ENCODE measurements at regions not wholly inside any gene's neighbourhood (a gene's known extent, or its start where the extent isn't known, plus 50 kb on each side); places are given as distances from the start of the nearest gene placed in this dataset.
"Not testable (repeated sequence)": the region's sequence is repeated elsewhere in the genome, so short reads cannot be mapped to it uniquely, and the experiment has no call there.

DNA sequence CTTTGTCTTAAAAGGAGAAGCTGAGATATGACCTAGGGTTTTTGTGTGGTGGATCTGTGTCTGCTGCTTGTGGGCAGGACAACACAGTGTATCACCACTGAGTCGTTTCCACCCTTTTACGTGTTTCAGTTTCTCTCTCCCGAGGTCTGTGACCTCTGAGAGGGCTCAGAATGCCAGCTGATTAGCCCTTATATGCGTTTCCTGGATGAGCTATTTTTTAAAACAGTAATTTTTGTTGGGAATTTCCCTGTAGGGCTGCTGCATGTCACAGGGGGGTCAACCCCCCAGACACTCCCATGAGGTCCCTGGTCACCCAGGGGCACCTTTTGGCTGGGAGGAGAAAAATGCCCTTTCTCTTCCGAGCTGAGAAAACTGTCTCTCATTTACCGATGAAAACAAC is 170.4 kb upstream of the CASK start:
- peak; percentile 8 for DNase-seq

DNA sequence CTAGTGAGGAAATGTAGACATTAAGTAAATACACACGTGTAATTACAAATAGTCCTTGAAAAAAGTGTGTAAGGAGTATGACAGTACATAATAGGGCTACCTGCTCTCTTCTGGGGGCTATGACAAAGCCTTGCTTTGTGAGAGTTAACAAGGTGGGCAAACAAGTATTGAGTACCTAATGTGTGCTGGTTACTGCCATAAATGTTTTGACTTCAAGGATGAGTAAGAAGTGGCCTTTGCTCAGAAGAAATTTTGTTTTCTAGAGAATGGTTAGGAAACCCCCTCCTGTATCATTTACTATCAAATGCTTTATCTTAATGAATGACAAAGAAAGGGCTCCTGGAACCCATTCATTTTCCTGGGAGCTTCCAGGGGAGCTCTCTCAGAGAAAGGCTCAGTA is 167.0 kb upstream of the CASK start:
- no peak for DNase-seq

DNA sequence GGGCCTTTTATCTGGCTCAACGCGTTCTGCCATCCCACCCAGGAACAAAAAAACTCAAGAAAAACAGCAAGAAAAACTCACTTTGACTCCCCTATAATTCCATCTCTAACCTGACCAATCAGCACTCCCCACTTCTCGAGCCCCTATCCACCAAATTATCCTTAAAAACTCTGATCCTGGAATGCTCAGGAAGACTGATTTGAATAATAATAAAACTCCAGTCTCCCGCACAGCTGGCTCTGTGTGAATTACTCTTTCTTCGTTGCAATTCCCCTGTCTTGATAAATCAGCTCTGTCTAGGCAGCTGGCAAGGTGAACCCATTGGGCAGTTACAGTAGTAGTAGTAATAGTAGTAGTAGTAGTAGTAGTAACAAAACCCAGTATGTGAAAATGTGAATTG is 165.7 kb upstream of the CASK start:
- no peak for DNase-seq

DNA sequence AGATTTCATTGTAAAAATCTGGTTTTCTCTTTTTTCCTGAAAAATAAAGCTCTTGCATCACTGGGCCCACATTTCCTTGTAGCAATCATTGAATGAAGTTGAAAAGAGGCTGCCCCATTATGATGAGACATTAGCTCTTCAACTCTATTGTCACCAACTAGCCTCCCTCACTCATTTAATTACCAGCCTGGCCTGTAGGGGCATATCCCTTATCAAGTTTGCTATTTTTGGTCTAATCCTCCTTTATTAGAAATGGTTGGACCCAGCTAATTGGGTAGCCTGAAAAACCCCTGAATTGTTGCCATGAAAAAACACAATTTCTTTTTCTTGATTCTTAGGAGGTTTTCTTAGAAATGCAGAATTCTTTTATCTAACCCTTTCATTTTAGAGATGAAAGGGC is 164.6 kb upstream of the CASK start:
- DNase-seq: no peak

DNA sequence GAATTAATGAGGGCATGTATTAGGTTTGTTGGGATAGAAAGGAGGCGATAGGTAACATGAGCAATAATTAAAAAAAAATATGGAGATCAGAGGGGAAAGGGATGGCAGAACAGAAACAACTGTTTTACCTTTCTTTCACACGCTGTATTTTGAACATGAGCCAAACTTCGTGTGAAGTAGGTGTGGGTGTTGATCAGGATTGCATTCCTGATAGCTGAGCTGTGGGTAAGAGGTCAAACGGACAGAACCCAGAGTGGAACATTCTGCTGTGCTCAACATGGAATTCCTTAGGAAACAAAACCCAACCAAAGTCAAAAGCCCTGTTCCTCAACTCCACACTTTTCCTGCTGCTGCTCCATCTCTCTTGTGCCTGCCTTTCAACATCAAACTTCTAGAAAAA is 162.5 kb upstream of the CASK start:
- no peak for DNase-seq

DNA sequence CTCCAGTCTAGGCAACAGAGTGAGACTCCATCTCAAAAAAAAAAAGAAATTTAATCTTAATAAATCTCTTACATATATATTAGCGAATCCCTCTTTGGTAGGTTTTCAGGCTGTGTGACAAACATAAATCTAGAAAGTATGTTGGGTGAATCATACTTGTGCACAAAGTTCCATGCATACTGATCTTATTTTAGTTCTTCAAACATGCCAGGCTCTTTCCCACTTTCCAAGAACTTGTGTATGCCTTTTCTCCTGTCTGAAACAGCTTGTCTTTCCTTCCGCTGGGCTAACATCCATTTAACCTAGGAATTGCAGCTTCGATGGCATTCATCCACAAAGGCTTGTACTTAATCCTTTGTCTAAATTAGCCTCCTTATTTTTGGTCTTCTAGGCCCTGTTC is 156.6 kb upstream of the CASK start:
- DNase-seq: no peak

DNA sequence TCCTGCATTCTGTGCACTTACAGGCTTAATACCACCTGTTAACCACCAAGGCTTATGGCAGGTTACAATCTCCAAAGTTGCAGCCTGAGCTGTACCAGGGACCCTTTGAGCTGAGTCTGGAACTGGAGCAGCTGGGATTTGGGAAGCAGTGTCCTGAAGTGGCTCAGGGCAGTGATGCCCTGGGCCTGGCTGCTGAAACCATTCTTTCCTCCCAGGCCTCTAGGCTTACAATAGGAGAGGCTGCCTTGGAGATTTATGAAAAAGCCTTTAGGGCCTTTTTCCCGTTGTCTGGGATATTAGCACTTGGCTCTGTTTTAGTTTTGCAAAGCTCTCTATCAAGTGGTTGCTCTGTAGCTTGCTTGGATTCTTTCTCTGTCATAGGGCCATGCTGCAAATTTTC is 154.3 kb upstream of the CASK start:
- DNase-seq: no peak

DNA sequence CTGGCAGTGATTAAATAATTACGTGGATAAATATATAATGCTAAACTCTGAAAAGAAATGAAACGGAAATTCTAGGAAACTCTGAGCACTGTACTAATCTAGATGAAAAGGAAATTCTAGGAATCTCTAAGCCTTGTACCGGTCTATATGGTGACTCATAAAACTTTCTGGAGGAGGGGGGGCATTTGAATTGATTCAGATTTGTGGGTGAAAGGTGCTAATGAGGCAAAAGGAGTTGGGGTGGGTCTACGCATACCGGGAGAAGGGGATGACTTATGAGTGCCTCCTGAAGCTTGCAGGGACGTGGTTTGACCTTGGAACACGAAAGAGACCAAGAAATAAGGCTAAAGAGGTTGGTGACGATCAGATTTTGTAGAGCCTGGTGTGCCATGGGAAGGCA is 151.7 kb upstream of the CASK start:
- no peak for DNase-seq

DNA sequence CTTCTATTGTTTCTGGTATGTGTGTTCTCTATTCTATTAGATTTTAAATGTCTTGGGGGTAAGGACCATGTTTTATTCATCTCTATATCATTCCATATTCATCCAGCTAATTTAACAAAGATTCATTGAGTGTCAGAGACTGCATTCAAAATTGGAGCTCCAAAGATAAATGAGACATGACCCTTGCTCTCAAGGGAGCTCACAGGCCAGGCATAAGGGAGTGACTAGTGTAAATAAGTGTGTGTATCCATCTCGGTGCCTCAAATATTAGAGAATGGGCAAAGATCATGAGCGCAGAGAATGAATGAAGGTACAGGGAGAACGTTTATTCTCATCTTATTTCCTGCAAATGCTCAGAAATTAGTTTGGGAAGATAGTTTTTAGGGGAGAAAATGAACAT is 150.1 kb upstream of the CASK start:
- no peak for DNase-seq

DNA sequence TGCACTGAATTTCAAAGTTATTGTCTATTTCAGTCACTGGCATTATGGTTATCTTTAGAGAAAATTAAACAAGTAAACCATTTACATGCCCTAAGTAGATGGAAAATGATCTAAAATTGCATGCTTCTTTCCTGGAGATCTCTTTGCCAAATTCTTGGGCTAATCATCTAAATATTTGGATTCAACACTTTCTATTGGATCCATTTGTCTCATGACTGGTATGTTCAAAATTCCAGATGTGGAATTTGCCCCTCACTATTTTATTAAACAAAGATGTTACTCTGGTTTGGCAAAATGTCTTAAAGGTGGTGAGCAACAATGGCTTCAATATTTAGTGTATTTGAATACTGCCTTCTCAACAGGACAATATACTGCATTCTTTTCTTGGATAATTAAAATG is 147.5 kb upstream of the CASK start:
- DNase-seq: no peak

DNA sequence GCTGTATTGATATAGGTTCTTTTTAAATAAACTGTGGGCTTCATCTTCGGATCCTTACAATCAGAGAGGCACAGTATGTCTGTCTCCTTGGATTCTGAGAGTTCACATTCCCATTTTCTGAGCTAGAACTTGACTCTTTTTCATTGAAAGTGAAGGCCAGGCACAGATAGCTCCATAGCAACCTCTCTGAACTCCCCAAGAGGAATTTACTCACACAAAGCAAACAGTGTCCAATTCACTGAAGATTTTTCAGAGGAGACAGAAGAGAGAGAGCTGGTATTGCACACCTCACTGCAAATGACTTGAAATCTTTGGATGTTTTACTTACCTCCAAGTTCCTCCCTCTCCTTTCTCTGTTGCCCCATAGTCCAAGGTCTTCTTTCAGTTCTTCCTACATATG is 130.9 kb upstream of the CASK start:
- DNase-seq: no peak

DNA sequence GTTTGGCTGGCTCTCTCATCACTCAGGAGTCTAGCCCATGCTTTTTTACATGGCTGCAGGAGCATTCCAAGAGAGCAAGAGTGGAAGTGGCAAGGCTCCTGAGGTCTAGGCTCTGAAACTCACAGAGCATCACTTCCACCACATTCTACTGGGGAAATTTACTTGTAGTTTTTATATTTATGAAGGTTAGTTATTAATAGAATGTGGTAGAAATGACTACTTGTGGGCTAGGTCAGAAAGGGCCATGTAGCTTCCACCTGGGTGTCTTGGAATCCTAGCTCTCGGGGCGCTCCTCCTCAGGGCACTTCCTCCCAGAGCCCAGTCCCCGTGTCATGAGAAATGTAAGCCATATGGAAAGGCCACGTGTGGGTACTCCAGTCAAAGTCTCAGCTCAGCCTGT is 127.0 kb upstream of the CASK start:
- no peak for DNase-seq

DNA sequence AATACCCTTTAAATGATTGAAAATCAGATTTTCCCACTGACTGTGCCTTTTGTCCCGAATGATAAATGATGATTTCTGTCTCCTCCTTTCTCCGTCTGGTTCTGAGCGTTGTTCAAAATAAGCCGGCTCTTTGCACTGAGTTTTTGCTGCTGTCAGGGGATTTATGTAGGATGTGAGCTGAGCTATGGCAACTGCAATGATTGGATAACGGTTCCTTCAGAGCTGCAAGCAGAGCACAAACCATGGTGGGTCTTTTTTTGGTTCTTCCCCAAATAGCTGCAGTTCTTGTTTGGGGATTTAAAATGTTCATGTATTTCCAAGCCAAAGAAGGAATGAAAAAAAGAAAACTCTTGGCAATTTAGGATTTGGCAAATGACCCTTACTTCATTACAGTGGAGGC is 124.5 kb upstream of the CASK start:
- DNase-seq: no peak

DNA sequence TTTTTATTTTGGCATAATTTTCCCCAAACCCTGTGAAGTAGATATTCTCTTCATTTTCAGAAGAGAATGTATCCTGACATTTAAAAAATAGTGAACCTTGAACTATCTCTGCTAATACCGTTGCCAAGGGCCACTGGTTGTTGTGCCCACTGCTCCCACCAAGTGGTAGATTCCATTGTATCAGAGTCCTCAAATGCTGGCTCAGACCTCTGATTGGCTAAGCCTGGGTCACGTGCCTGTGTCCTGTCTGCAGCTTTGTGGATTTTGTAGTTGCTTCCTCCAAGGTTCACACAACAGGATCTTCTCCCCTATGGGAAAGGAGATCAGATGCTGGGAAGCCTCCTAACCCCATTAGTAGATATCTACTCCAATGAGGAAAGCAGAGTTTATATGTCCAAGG is 104.8 kb upstream of the CASK start:
- DNase-seq: no peak

DNA sequence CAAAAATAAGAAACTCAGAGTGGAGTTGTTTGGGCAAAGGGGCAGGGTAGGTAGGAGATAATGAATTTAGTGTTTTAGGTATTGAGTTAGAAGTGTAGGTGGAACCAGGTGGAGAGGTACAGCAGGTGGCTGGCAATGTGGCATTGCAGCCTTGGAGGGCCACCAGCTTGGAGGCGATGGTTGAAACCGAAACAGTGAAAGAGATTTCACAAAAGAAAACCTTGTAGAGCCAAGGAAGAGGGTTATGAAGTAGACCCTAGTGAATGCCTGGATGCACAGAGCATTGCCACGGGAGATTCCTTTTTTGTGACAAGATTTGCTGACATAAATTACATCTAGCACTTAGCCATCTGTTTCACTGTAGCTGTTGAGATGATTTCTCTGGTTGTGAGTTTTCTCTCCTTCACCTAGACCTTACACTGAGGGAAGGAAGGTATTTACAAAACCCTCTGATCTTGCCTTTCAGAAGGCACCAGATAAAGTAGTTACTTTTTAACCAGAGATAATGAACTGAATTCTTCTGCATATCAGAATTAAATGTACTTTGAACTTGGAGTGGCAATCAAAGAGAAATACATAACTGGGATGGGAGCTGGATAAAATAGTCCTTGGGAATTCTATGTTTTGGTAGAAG is 104.1 kb upstream of the CASK start:
- no peak for DNase-seq

DNA sequence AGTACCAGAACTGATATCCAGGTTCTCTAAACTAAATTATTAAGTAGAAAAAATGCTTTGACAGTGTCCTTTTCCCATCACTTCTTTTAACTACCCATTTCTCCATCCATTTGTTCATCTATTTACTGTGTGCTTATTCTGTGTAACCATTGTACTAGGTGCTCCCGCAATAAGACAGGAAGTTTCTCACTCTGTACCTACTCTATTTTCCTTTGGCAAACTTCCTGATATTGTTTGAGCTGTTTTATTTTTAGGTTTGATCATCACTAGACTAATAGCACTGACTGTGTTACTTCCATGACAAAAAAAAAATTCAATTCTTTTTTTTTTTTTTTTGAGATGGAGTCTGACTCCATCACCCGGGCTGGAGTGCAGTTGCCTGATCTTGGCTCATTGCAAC is 102.5 kb upstream of the CASK start:
- no peak for DNase-seq

DNA sequence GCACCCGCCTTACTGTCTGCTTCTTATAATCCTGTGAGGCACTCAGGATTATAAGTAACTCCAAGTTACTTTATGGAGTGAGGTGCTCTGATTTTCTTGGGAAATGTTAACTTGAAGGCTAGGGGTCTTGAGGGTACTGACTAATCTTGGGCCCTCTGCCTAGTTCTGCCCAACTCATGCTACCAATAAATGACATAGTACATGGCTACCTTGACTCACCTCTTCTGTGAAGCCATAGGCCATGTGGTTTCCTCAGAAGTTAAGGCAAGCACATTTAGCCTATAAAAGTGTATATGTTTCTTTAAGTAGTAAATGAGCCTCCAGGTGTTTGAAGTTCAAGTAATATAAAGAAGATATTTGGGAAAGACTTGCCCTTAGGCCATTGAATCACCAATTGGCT is 99.8 kb upstream of the CASK start:
- DNase-seq: no peak

DNA sequence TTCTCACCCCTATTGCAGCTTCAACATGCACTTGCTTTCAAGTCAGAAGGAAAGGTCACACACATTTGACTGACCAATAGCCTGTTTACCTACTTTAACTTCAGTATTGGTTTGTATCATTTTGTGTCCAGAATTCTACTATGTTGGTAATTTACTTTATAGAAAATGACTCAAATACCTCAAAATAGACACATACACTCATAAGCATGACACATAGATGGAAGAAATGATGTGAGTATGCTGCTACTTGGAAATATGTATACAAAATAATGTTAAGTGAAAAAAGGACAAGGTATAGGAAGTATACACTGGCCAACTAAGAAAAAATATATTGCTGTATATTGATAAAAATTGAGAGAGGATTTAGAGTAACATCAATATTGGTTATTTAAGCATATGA is 98.8 kb upstream of the CASK start:
- DNase-seq: no peak

DNA sequence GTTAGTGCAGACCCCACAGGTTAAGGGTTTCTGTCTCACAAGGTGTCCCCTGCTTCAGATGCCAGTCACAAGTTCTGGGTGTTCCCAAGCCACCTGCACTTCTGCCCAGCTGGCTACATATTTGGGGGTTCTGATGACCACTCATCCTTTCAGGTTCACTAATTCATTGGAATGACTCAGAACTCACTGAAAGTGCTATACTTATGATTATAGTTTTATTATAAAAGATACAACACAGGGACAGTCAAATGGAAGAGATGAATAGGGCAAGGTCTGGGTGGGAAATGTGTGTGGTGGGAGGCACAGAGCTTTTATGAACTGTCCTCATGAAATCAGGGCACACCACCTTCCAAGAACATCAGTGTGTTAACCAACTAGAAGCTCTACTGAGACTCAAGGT is 97.7 kb upstream of the CASK start:
- DNase-seq: peak; percentile 1

DNA sequence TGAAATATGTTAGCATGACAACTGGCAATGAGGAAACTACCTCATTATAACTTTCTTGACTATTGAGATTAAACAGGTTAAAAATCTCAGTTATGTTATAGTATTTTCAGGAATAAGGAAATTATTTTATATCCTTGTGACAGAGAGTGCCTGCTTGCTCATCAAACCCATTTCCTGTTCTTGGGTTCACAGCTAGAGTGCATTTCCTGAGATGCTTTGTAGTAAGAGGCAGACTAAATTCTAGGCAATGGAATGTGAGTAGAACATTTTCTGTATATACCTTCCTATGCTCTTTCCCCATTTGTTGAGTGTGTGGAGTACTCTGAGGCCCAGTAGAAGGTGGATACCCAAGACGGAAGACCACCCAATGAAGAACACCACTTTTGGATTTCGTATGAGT is 96.9 kb upstream of the CASK start:
- no peak for DNase-seq

DNA sequence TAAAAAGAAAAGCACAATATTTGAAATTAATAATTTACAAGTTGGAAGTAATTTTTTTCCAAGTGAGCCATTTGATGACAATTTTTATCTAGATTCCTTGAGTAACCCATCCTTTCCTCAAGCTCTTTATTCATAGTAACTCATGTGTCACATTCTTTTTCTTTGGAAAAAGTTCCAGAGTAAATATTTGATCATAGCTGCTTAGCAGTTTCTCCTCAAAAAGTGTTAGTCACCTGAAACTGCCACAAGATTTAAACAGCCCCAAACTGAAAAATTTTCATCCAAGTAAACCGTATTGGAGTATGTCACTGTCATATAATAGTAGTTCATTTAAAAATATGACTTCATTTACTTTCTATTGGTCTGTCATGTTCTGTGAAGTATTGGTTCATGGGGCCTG is 94.6 kb upstream of the CASK start:
- no peak for DNase-seq

DNA sequence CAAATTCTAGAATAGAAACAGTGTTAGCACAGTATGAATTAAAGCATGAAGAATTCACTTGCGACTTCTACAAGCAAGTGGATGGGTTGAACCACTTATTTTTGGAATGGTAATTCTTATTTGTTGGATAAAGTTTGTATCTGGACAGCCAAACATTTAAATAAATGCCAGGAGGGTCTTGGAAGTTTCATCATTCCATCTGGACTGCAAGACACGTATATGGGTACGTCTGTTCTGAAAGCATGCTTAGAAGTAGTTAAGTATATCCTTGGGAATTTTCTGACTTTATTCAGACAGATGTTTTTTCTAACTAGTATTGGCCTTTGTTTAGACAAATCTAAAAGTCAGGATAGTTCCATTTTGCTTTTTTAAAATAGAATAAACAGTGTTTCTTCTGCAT is 77.5 kb upstream of the CASK start:
- DNase-seq: no peak

DNA sequence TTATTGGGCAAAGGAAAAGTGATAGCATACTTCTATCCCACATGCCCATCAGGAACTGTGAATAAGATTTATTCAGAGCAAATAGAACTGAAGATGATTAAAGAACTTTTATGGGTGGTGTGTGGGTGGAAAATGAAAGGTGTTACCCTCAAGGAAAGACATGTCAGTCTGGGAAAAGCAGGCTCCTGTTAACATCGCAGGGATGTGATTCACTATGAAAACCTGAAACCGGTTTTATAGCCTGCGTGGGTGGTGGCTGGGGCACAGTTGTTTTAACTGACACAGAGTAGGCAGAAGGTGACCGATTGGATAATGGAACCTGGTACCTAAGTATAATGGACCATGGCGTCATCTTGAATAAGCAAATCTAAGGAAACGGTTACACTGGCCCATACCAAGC is 61.3 kb upstream of the CASK start:
- peak; percentile 8 for DNase-seq

DNA sequence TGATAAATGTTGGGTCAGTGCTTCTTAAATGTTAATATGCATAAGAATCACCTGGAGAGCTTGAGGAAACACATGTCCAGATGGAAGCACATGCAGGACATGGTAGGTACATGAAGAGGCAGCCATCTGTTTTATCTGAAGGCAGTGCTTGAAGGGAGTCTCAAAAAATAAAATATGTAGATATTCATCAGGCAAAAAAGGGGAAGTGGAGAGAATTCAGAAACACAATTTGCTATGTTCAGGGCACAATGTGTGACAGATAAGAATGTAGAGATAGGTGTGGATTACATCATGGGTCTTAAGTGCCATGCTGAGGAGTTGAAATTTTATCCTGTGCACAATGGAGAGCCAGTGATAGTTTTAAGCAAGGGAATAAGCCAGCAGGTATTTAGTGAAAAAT is 59.6 kb upstream of the CASK start:
- no peak for DNase-seq

DNA sequence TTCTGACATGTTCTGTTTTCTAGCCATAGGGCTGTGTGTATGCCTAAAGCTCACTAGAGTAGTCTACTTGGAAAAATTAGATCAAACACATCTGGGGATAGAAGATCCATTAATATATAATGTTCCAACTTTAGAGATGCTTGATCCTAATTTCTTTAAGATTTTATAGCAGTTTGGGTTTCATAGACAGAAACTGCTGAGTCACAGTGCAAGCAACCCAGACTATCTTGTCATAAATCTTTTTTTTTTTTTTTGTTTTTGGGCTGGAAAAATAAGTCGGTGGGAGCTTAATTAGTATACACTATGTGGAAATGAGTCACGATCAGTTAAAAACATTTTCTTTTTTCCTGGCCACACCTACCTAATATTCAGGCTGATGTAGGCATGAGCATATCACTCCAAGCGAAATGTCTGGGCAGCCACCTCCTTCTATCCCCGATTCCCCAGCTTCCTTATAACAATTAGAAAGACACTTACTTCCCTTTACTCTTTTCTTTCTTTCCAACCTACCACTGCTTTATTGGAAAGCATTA is 58.2 kb upstream of the CASK start:
- DNase-seq: no peak

DNA sequence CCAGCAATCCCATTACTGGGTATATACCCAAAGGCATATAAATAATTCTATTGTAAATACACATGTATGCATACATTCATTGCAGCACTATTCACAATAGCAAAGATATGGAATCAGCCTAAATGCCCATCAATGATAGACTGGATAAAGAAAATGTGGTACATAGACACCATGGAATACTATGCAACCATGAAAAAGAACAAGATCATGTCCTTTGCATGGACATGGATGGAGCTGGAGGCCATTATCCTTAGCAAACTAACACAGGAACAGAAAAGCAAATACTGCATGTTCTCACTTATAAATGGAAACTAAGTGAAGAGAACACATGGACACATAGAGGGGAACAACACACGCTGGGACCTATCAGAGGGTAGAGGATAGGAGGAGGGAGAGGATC is 51.3 kb upstream of the CASK start:
- DNase-seq: not testable (repeated sequence)

All from stimulated activated CD4-positive, alpha-beta T cell treated with anti-CD3 and anti-CD28 coated beads, Interleukin-15, amount 100 ng/mL, for 24 hours (primary cell).